SK-N-SH treated with all-trans-retinoic acid at 6 μM for 48 hours (cell line): ENCODE measurements at regions not wholly inside any gene's neighbourhood (a gene's known extent, or its start where the extent isn't known, plus 50 kb on each side); places are given as distances from the start of the nearest gene placed in this dataset.

Source experiments
- ATAC-seq: fragments of 200-7000 bp; cut with Tn5 transposase; 3 replicates; pipeline ENCODE4 v1.9.1; 2020; ENCODE audit warnings: mild to moderate bottlenecking, moderate library complexity
- ARNTL ChIP-seq: fragments of 450-650 bp; formaldehyde crosslinking; IDR thresholded peaks from 2 replicates; pipeline ENCODE4 v1.5.0; 2020; ENCODE audit warnings: low read depth, mild to moderate bottlenecking, moderate library complexity, borderline replicate concordance
- BACH2 ChIP-seq: fragments of 250-450 bp; sonication (Bioruptor Pico); IDR thresholded peaks from 2 replicates; pipeline ENCODE4 v1.9.0; 2021; ENCODE audit warnings: mild to moderate bottlenecking, borderline replicate concordance
- CREB5 ChIP-seq: fragments of 250-450 bp; sonication (Bioruptor Pico); IDR thresholded peaks from 2 replicates; pipeline ENCODE4 v1.5.1; 2020; ENCODE audit warnings: low read depth, mild to moderate bottlenecking, moderate library complexity
- CSDC2 ChIP-seq: fragments of 250-450 bp; sonication (Bioruptor Pico); IDR thresholded peaks from 2 replicates; pipeline ENCODE4 v1.5.0; 2020; ENCODE audit warnings: mild to moderate bottlenecking, moderate library complexity
- CSRNP3 ChIP-seq: fragments of 250-450 bp; sonication (Bioruptor Pico); IDR thresholded peaks from 2 replicates; pipeline ENCODE4 v1.5.1; 2021; ENCODE audit warnings: mild to moderate bottlenecking, moderate library complexity
- ESRRG ChIP-seq: fragments of 250-450 bp; sonication (Bioruptor Pico); IDR thresholded peaks from 2 replicates; pipeline ENCODE4 v1.6.1; 2021; ENCODE audit warnings: mild to moderate bottlenecking
- ISL1 ChIP-seq: fragments of 250-450 bp; sonication (Bioruptor Pico); IDR thresholded peaks from 2 replicates; pipeline ENCODE4 v2.1.2; 2022; ENCODE audit warnings: mild to moderate bottlenecking, moderate library complexity
- OSR1 ChIP-seq: fragments of 250-450 bp; sonication (Bioruptor Pico); IDR thresholded peaks from 2 replicates; pipeline ENCODE4 v1.8.0; 2022; ENCODE audit warnings: moderate library complexity, mild to moderate bottlenecking, inconsistent platforms
- RARB ChIP-seq: fragments of 250-450 bp; sonication (Bioruptor Pico); IDR thresholded peaks from 2 replicates; pipeline ENCODE4 v1.8.0; 2021; ENCODE audit warnings: mild to moderate bottlenecking, moderate library complexity
- SNAI2 ChIP-seq: fragments of 250-450 bp; sonication (Bioruptor Pico); IDR thresholded peaks from 2 replicates; pipeline ENCODE4 v1.5.0; 2020; ENCODE audit warnings: mild to moderate bottlenecking, moderate library complexity
- TCF4 ChIP-seq: fragments of 250-450 bp; sonication (Bioruptor Pico); IDR thresholded peaks from 2 replicates; pipeline ENCODE4 v1.8.0; 2021; ENCODE audit warnings: mild to moderate bottlenecking, moderate library complexity, borderline replicate concordance
- TOX ChIP-seq: fragments of 250-450 bp; sonication (Bioruptor Pico); IDR thresholded peaks from 2 replicates; pipeline ENCODE4 v1.8.0; 2021; ENCODE audit warnings: mild to moderate bottlenecking, moderate library complexity, borderline replicate concordance
- ZC3H10 ChIP-seq: fragments of 250-450 bp; sonication (Bioruptor Pico); IDR thresholded peaks from 2 replicates; pipeline ENCODE4 v1.5.1; 2021; ENCODE audit warnings: mild to moderate bottlenecking, moderate library complexity
- ZFP3 ChIP-seq: fragments of 250-450 bp; sonication (Bioruptor Pico); IDR thresholded peaks from 2 replicates; pipeline ENCODE4 v1.5.0; 2020; ENCODE audit warnings: mild to moderate bottlenecking, moderate library complexity
- ZFP30 ChIP-seq: fragments of 450-650 bp; formaldehyde crosslinking; IDR thresholded peaks from 2 replicates; pipeline ENCODE4 v1.5.0; 2022; ENCODE audit warnings: mild to moderate bottlenecking, moderate library complexity
- ZNF565 ChIP-seq: fragments of 450-650 bp; formaldehyde crosslinking; conservative IDR thresholded peaks from 2 replicates; pipeline ENCODE4 v1.5.0; 2020; ENCODE audit warnings: low read depth, mild to moderate bottlenecking, moderate library complexity
- ZNF70 ChIP-seq: fragments of 450-650 bp; formaldehyde crosslinking; IDR thresholded peaks from 2 replicates; pipeline ENCODE4 v1.5.0; 2020; ENCODE audit warnings: mild to moderate bottlenecking, moderate library complexity
- ZNF8 ChIP-seq: fragments of 450-650 bp; formaldehyde crosslinking; IDR thresholded peaks from 2 replicates; pipeline ENCODE4 v1.5.0; 2020; ENCODE audit warnings: mild to moderate bottlenecking, moderate library complexity
- TF ChIP-seq, protein P1 (sequence below): fragments of 250-450 bp; sonication (Bioruptor Pico); IDR thresholded peaks from 2 replicates; pipeline ENCODE4 v1.8.0; 2021; ENCODE audit warnings: low read depth, mild to moderate bottlenecking, moderate library complexity, borderline replicate concordance
- TF ChIP-seq, protein P2 (sequence below): fragments of 250-450 bp; sonication (Bioruptor Pico); IDR thresholded peaks from 2 replicates; pipeline ENCODE4 v1.5.0; 2020; ENCODE audit warnings: mild to moderate bottlenecking, moderate library complexity
- TF ChIP-seq, protein P3 (sequence below): fragments of 250-450 bp; sonication (Bioruptor Pico); IDR thresholded peaks from 2 replicates; pipeline ENCODE4 v1.8.0; 2020; ENCODE audit warnings: mild to moderate bottlenecking, moderate library complexity, borderline replicate concordance

DNA sequence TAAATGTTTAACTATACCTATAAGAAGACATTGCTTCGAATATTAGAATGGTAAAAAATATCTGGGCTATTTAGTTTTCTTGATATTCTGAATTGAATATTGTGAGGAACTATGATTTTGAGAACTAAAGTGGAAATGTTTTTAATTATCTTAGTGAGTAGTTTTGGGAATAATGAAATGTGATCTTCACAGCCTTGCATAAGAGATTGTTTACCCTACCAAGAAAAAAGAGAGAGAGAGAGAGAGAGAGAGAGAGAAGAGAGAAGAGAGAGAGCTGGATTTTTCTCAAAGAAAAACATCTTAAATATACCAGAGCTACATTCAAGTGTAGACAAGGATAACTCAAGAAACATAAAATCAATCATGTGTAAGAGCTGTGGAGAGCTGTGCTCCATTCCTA is 148.7 kb upstream of the MAD2L1 start:
- ATAC-seq = no peak
- TF ChIP-seq OSR1 = no peak
- no peak for TF ChIP-seq CSRNP3 (CRISPR knock-in tag)
- TF ChIP-seq CSDC2 (CRISPR knock-in tag) = no peak
- no peak for TF ChIP-seq ZFP30 (CRISPR knock-in tag)
- no peak for TF ChIP-seq ISL1
- no peak for TF ChIP-seq RARB (CRISPR knock-in tag)
- TF ChIP-seq, protein P1, sequence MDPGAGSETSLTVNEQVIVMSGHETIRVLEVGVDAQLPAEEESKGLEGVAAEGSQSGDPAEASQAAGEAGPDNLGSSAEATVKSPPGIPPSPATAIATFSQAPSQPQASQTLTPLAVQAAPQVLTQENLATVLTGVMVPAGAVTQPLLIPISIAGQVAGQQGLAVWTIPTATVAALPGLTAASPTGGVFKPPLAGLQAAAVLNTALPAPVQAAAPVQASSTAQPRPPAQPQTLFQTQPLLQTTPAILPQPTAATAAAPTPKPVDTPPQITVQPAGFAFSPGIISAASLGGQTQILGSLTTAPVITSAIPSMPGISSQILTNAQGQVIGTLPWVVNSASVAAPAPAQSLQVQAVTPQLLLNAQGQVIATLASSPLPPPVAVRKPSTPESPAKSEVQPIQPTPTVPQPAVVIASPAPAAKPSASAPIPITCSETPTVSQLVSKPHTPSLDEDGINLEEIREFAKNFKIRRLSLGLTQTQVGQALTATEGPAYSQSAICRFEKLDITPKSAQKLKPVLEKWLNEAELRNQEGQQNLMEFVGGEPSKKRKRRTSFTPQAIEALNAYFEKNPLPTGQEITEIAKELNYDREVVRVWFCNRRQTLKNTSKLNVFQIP (CRISPR knock-in tag) = no peak
- no peak for TF ChIP-seq ZNF70 (CRISPR knock-in tag)

DNA sequence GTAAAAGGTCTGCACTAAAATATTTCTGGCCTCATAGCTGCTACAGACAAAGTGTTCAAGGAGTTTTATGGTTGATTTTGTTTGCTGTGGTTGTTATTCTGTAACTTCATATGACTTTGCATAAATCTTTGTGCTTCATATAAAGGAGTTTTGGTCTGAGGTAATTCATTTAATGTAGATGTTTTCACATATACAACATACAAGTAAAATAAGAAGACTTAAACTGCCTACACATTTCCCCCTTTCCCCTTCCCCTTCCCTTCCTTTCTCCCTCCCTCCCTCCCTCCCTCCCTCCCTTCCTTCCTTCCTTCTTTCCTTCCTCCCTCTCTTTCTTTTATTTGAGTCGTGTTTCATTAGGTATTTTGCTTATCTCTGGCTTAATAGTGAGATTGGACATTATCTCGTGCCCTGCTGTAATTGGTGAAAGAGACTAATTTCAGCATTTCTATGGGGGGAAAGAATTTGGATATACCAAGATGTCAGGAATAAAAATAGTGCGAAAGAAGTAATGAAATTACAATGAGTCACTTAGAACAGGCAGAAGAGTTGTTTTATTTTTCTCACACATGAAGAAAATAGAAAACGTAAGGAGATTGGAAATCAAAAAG is 144.9 kb upstream of the MAD2L1 start:
- ATAC-seq = no peak
- TF ChIP-seq ISL1 (no peak), ZFP30 (CRISPR knock-in tag) (no peak), CSRNP3 (CRISPR knock-in tag) (no peak), ZC3H10 (CRISPR knock-in tag) (no peak), ZNF70 (CRISPR knock-in tag) (no peak), CREB5 (CRISPR knock-in tag) (no peak), OSR1 (no peak), ZNF8 (CRISPR knock-in tag) (no peak), ZNF565 (no peak), ESRRG (no peak), TCF4 (CRISPR knock-in tag) (no peak), CSDC2 (CRISPR knock-in tag) (no peak), ARNTL (no peak), RARB (CRISPR knock-in tag) (no peak)
- TF ChIP-seq, protein P2, sequence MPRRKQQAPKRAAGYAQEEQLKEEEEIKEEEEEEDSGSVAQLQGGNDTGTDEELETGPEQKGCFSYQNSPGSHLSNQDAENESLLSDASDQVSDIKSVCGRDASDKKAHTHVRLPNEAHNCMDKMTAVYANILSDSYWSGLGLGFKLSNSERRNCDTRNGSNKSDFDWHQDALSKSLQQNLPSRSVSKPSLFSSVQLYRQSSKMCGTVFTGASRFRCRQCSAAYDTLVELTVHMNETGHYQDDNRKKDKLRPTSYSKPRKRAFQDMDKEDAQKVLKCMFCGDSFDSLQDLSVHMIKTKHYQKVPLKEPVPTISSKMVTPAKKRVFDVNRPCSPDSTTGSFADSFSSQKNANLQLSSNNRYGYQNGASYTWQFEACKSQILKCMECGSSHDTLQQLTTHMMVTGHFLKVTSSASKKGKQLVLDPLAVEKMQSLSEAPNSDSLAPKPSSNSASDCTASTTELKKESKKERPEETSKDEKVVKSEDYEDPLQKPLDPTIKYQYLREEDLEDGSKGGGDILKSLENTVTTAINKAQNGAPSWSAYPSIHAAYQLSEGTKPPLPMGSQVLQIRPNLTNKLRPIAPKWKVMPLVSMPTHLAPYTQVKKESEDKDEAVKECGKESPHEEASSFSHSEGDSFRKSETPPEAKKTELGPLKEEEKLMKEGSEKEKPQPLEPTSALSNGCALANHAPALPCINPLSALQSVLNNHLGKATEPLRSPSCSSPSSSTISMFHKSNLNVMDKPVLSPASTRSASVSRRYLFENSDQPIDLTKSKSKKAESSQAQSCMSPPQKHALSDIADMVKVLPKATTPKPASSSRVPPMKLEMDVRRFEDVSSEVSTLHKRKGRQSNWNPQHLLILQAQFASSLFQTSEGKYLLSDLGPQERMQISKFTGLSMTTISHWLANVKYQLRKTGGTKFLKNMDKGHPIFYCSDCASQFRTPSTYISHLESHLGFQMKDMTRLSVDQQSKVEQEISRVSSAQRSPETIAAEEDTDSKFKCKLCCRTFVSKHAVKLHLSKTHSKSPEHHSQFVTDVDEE = no peak
- TF ChIP-seq, protein P3, sequence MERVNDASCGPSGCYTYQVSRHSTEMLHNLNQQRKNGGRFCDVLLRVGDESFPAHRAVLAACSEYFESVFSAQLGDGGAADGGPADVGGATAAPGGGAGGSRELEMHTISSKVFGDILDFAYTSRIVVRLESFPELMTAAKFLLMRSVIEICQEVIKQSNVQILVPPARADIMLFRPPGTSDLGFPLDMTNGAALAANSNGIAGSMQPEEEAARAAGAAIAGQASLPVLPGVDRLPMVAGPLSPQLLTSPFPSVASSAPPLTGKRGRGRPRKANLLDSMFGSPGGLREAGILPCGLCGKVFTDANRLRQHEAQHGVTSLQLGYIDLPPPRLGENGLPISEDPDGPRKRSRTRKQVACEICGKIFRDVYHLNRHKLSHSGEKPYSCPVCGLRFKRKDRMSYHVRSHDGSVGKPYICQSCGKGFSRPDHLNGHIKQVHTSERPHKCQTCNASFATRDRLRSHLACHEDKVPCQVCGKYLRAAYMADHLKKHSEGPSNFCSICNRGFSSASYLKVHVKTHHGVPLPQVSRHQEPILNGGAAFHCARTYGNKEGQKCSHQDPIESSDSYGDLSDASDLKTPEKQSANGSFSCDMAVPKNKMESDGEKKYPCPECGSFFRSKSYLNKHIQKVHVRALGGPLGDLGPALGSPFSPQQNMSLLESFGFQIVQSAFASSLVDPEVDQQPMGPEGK (CRISPR knock-in tag) = no peak

GRCh38 chr4:120209706-120210105 is 143.1 kb upstream of the MAD2L1 start:
- no peak for TF ChIP-seq CSRNP3 (CRISPR knock-in tag)
- no peak for TF ChIP-seq ZFP3 (CRISPR knock-in tag)
- TF ChIP-seq ZNF70 (CRISPR knock-in tag) = no peak
- no peak for TF ChIP-seq RARB (CRISPR knock-in tag)
- TF ChIP-seq ZC3H10 (CRISPR knock-in tag) = no peak
- TF ChIP-seq CSDC2 (CRISPR knock-in tag) = no peak
- no peak for TF ChIP-seq CREB5 (CRISPR knock-in tag)
- TF ChIP-seq ZFP30 (CRISPR knock-in tag) = no peak
- no peak for TF ChIP-seq SNAI2 (CRISPR knock-in tag)
- TF ChIP-seq ESRRG = no peak
- TF ChIP-seq BACH2 (CRISPR knock-in tag) = no peak
- TF ChIP-seq TOX (CRISPR knock-in tag) = no peak
- no peak for ATAC-seq
